ENCODE measurements at regions not wholly inside any gene's neighbourhood (a gene's known extent, or its start where the extent isn't known, plus 50 kb on each side); places are given as distances from the start of the nearest gene placed in this dataset.
A peak's percentile ranks its signal among the peaks of the same experiment; 100 is the strongest.
"Not testable (repeated sequence)": the region's sequence is repeated elsewhere in the genome, so short reads cannot be mapped to it uniquely, and the experiment has no call there.

GRCh38 chr3:198147993-198148392 lies 188.0 kb downstream of the LMLN start:
- not testable (repeated sequence) for DNase-seq (ENCODE audit: low spot score)

GRCh38 chr3:198149904-198150303 lies 189.9 kb downstream of the LMLN start:
- DNase-seq (ENCODE audit: low spot score) = peak; percentile 34

- not testable (repeated sequence) for DNase-seq (ENCODE audit: low spot score)
Observed at GRCh38 chr3:198151867-198152266, 191.8 kb downstream of the LMLN start.

GRCh38 chr3:198155771-198156170 lies 195.8 kb downstream of the LMLN start:
- DNase-seq (ENCODE audit: low spot score) = not testable (repeated sequence)

- DNase-seq (ENCODE audit: low spot score) = not testable (repeated sequence)
Observed at GRCh38 chr3:198157231-198157868, 197.3 kb downstream of the LMLN start.

GRCh38 chr3:198158007-198158406 lies 198.0 kb downstream of the LMLN start:
- DNase-seq (ENCODE audit: low spot score) = not testable (repeated sequence)

GRCh38 chr3:198167339-198168039 lies 207.5 kb downstream of the LMLN start:
- not testable (repeated sequence) for DNase-seq (ENCODE audit: low spot score)

- not testable (repeated sequence) for DNase-seq (ENCODE audit: low spot score)
Observed at GRCh38 chr3:198170781-198171180, 210.8 kb downstream of the LMLN start.

GRCh38 chr3:198173080-198173479 lies 213.1 kb downstream of the LMLN start:
- not testable (repeated sequence) for DNase-seq (ENCODE audit: low spot score)

GRCh38 chr3:198173929-198174574 lies 214.0 kb downstream of the LMLN start:
- not testable (repeated sequence) for DNase-seq (ENCODE audit: low spot score)
